Left ventricle myocardium inferior (tissue), 1 donor: ENCODE measurements at regions not wholly inside any gene's neighbourhood (a gene's known extent, or its start where the extent isn't known, plus 50 kb on each side); places are given as distances from the start of the nearest gene placed in this dataset.

Experiments
- DNase-seq: peaks from one replicate; pipeline ENCODE4 v3.0.0-alpha.2; 2020
- H3K27ac ChIP-seq: fragments of 200-600 bp; replicated peaks from 2 replicates; pipeline ENCODE4 v1.8.0; 2021
- H3K27me3 ChIP-seq: fragments of 200-600 bp; 2 replicates; pipeline ENCODE4 v1.8.0; 2021; ENCODE audit warnings: low read depth
- H3K36me3 ChIP-seq: fragments of 200-600 bp; 2 replicates; pipeline ENCODE4 v1.8.0; 2021
- H3K4me1 ChIP-seq: fragments of 200-600 bp; 2 replicates; pipeline ENCODE4 v1.8.0; 2021
- H3K4me3 ChIP-seq: fragments of 200-600 bp; 2 replicates; pipeline ENCODE4 v1.8.0; 2021; ENCODE audit warnings: mild to moderate bottlenecking, moderate library complexity
- H3K9me3 ChIP-seq: fragments of 200-600 bp; replicated peaks from 2 replicates; pipeline ENCODE4 v1.8.0; 2021
- intact Hi-C: fragments of 100-400 bp; cut with micrococcal nuclease; formaldehyde crosslinking; loops from one replicate; pipeline ENCODE4 v1.11.0; 2022
- TF ChIP-seq, protein P1 (sequence below): fragments of 200-600 bp; IDR thresholded peaks from 2 replicates; pipeline ENCODE4 v1.8.0; 2021; ENCODE audit warnings: antibody characterized with exemption, mild to moderate bottlenecking, borderline replicate concordance
- donor health status: DM: no; HTN: yes; CAD: no; lungs with severe emphysema.

GRCh38 chr10:29738341-29738740, 103.6 kb upstream of the SVIL start:
- DNase-seq = no peak
- H3K36me3 ChIP-seq = no peaks in the 10 kb centered on the region
- TF ChIP-seq, protein P1, sequence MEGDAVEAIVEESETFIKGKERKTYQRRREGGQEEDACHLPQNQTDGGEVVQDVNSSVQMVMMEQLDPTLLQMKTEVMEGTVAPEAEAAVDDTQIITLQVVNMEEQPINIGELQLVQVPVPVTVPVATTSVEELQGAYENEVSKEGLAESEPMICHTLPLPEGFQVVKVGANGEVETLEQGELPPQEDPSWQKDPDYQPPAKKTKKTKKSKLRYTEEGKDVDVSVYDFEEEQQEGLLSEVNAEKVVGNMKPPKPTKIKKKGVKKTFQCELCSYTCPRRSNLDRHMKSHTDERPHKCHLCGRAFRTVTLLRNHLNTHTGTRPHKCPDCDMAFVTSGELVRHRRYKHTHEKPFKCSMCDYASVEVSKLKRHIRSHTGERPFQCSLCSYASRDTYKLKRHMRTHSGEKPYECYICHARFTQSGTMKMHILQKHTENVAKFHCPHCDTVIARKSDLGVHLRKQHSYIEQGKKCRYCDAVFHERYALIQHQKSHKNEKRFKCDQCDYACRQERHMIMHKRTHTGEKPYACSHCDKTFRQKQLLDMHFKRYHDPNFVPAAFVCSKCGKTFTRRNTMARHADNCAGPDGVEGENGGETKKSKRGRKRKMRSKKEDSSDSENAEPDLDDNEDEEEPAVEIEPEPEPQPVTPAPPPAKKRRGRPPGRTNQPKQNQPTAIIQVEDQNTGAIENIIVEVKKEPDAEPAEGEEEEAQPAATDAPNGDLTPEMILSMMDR = no peak
- no peaks in the 10 kb centered on the region for H3K9me3 ChIP-seq
- intact Hi-C loops = no loop called here
- H3K27me3 ChIP-seq = no peaks in the 10 kb centered on the region
- H3K4me3 ChIP-seq = no peak overlapping the region
- no peak overlapping the region for H3K27ac ChIP-seq
- H3K4me1 ChIP-seq = peaks cover 53% of the 10 kb centered on the region

DNA sequence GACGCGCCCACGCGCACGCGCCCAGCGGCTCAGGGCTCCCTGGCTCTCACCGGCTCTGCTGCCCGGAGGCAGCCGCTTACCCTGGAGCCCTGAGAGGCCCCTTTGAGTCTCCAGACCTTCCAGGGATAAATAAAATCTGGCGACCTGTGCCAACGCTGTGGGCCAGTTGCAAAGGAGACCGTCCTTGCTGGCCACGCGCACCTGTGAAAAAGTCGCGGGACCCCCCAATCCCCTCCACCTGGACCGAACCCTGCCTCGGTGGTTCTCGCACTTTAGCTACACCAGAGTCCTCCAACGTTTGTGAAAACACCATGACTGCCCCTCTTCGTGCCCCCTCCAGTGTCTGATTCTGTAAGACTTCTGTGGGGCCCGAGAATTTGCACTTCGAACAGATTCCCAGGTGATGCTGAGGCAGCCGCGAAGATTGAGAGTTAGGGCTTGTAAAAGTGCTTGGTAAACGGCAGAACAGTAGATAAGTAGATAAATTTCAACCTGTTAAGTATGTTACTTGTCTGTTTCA, 102.4 kb upstream of the SVIL start:
- DNase-seq = no peak
- peaks cover 53% of the 10 kb centered on the region for H3K4me1 ChIP-seq
- no peaks in the 10 kb centered on the region for H3K9me3 ChIP-seq
- H3K27ac ChIP-seq = peak overlapping the region; percentile 96
- no peaks in the 10 kb centered on the region for H3K36me3 ChIP-seq
- TF ChIP-seq, protein P1 = no peak
- H3K4me3 ChIP-seq = peak overlapping the region; percentile 90
- H3K27me3 ChIP-seq = no peaks in the 10 kb centered on the region
- intact Hi-C loops = no loop called here

DNA sequence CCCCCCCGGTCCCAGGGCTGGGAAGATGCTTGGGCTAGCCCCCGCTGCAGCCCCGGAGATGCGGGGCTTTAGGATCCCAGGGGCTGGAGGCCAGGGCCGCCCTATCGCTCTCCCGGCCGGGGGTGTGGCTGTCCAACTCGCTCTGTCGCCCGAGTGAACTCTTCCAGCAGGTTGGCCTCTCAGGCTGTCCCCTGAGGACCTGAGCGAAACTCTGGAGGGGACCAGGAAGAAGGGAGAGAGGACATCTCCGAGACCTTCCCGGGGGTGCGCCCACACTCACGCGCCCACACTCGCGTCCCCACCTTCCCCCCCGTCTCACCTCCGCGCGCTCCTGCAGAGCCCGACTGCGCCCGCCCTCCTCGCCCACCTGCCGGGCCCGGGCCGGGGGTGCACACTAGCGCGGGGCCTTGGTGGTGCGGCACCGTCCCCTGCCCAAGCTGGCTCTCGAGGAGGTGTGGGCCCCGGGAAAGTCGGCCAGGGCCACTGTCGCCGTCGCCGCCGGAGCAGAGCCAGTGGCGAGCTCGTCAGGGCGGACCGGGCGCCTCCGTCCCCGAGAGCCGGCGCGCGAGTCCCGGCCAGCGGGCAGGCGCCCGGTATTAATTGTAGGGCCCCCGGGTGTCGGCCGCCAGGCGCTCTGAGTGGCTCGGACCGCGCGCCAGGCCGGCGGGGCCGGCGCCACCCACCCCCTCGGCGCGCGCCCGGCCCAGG, 101.7 kb upstream of the SVIL start:
- Histone ChIP-seq H3K36me3 (no peaks in the 10 kb centered on the region), H3K27me3 (no peaks in the 10 kb centered on the region), H3K9me3 (no peaks in the 10 kb centered on the region), H3K27ac (peak overlapping the region; percentile 96), H3K4me3 (peak overlapping the region; percentile 90), H3K4me1 (peaks cover 46% of the 10 kb centered on the region)
- DNase-seq = peak; percentile 63
- intact Hi-C loops = no loop called here
- TF ChIP-seq, protein P1 = peak; percentile 18

DNA sequence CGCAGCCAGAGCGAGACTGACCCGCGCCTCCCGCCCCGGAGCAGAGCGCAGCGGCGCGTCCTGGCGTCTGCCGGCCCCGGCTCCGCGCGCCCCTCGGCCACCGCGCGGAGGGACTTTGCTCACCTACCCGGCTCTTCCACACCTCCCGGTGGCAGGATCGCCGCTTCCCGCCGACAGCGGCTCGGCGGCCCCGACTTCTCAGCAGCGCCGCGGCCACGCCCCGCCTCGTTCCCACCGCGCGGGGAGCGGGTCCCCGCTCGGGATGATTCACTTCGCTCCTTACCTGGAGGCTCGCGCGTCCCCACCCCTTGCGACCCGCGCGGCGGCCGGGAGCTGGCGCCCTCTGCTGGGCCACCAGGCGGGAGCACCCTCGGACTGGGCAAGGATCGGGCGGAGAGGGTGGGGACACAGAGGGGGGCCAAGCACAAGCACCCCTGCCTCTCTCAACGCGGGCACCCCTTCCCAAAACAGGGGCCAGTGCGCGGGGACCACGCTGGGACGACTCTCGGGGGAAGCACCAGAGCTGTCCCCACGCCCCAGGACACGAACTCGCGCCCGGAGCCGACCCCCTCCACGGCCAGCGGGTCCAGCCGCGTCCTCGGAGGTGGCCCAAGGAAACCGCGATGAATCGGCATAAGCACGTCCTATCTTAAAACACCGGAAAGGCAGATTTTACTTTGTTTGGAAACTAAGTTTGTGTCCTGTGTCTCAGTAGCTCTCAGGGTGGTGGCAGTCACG, 101.0 kb upstream of the SVIL start:
- Histone ChIP-seq H3K27ac (peak overlapping the region; percentile 96), H3K36me3 (no peaks in the 10 kb centered on the region), H3K4me1 (peaks cover 39% of the 10 kb centered on the region), H3K4me3 (peak overlapping the region; percentile 90), H3K27me3 (no peaks in the 10 kb centered on the region), H3K9me3 (no peaks in the 10 kb centered on the region)
- TF ChIP-seq, protein P1 = peak; percentile 96
- DNase-seq = peak; percentile 85
- intact Hi-C loops = no loop called here

DNA sequence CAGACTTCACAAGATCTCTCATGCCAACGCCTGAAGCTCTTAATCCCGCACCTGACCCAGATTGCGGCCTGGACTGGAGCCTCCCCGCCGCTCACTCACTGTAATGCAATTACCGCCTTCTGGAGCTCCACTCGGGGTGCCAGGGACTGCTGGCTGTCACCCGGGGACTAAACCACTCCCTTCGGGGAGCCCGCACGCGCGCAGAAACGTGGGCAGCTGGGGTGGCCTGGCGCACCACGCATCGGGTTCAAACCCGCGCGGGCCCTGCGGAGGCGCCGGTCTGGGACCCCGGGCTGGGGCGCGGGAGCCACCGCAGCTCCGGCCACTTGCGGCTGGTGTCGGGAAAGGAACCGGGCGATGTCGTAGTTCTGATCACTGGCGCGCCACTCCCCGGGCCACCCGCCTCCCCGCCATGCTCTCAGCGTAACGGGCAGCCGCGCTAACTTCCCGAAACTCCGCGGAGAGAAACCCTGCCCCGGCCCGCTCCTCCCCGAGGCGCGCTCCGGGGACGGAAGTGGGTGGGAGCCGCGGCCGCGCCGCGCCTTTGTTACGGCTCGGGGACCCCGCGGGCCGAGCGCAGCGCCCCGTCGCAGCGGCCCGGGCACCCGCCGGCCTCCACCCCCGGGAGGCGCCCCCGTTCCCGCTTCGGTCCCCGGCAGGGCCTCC, 100.3 kb upstream of the SVIL start:
- no peaks in the 10 kb centered on the region for H3K27me3 ChIP-seq
- H3K27ac ChIP-seq = peak overlapping the region; percentile 96
- peak; percentile 81 for DNase-seq
- TF ChIP-seq, protein P1 = no peak
- H3K36me3 ChIP-seq = no peaks in the 10 kb centered on the region
- intact Hi-C loops = no loop called here
- H3K4me1 ChIP-seq = peaks cover 36% of the 10 kb centered on the region
- H3K4me3 ChIP-seq = peak overlapping the region; percentile 90
- H3K9me3 ChIP-seq = no peaks in the 10 kb centered on the region
